Activated CD4-positive, alpha-beta T cell treated with anti-CD3 and anti-CD28 coated beads, Interleukin-2, amount 50 U/mL, for 16 hours (primary cell): ENCODE measurements at regions not wholly inside any gene's neighbourhood (a gene's known extent, or its start where the extent isn't known, plus 50 kb on each side); places are given as distances from the start of the nearest gene placed in this dataset.
"Not testable (repeated sequence)": the region's sequence is repeated elsewhere in the genome, so short reads cannot be mapped to it uniquely, and the experiment has no call there.

ENCODE experiments used
- DNase-seq: peaks from one replicate; pipeline ENCODE4 v3.0.0-alpha.2; 2020

- DNase-seq: no peak
Measured at GRCh38 chr12:88925454-88925853, 345.2 kb upstream of the KITLG start.

DNA sequence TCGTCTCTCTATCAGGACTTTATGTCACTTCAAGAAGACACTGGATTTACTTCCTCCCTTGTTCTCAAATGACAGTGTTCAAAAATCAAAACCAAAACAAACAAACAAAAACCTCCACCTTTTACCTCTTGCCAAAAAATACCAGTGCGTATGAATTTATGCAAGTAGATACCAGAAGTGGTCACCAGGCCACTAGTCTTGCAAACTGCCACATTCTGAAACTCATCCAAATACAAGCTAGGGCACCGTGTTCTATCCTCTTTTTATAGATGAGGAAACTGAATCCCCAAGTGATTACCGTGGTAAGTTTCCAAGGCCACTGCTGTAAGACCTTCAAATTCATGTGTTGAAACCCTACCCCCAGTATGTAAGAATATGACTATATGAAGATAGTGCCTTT, 343.9 kb upstream of the KITLG start:
- DNase-seq: no peak

DNA sequence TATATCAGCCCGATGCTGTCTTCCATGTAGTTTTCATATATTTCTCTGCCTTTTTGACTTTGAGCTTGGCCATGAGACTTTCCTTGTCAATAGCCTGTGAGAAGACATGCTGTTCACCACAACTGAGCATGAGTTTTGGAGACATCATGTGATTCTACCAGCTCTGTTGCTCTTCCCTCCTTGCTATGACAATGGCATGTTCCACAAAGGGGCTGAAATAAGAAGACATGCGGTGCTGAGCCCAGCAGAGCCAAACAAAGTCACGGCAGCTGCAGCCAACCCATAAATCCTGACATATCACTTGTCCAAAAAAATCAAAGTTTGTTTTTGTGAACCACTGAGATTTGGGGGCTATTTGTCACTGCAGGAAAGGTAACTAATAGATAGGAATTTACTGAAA, 343.4 kb upstream of the KITLG start:
- no peak for DNase-seq

DNA sequence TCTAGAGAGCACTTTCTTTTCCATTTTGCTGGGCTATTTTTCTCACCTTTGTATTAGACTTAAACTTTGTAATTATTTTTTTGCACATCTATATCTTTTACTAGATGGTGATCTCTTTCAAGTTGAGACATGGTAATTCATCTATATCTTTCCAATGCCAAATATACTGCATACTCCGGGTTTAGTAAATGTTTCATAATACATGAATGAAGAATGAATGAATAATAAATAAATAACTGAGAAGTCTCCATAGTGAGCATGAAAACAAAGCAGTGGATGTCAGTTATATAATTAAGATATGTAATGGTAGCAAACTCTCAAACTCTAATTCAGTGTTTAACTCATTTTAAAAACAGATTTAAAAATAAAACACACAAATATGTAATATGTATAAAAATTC, 342.5 kb upstream of the KITLG start:
- DNase-seq: no peak

DNA sequence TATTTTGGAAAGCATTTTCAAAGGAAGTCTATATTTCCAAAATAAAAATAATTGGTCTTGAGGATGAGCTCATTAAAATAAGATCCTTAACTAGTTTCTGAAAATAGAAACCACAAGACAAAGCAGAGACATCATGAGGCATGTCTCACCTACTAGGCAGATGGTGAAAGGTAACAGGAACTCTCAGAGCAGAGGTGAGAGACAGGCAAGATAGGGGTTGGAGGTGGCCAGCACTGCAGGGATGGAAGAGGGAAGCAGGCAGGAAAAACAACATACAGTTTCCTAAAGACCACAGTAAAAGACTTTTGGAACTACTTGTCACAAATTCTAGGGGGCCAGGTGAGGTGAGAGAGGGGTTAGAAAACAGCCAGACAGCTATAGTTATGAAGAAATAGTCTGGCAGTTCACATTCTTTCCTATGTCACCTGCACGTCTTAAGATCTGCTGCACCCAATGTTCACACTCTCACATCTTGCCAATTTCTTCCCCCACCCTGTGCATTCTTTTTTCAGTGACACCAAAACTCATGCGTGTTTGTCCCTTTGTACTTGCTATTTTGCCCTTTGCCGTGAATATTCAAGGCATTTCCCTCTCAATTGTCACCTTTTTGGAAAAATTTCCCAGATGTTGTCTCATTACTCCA, 341.7 kb upstream of the KITLG start:
- DNase-seq: no peak

DNA sequence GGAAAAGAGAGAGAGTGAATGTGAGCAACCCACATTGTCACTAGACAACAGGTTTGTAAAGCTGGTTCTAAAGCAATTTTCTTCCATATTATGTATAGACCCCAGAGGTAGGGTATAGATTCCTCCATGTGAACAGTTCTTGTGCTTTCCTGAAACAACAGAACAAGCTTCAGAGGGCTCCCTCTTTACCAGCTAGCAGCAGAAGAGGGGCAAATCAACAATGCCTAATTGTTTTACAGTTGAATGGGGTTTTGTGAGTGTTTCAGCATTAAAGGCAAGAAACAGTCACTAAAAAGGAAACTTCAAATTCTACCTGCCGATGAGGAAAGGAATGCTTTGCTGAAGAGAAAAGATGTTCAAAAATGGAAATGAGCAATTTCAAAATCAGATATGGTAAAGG, 341.2 kb upstream of the KITLG start:
- DNase-seq: no peak

DNA sequence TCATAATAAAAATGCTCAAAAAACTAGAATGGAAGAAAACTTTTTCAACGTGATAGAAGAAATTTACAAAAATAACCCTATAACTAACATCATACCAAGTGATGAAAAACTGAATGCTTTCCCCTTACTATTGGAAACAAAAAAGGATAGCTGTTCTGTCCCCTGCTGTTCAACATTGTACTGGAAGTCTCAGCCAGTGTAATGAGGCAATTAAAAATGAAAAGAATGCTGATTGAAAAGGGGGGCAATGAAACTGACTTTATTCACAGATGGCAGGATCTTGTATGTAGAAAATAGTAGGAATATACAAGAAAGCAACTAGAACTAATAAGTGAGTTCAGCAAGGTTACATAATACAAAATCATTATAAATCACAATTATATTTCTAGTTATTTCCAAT, 337.9 kb upstream of the KITLG start:
- no peak for DNase-seq

- DNase-seq: no peak
Measured at GRCh38 chr12:88914967-88915366, 334.7 kb upstream of the KITLG start.

DNA sequence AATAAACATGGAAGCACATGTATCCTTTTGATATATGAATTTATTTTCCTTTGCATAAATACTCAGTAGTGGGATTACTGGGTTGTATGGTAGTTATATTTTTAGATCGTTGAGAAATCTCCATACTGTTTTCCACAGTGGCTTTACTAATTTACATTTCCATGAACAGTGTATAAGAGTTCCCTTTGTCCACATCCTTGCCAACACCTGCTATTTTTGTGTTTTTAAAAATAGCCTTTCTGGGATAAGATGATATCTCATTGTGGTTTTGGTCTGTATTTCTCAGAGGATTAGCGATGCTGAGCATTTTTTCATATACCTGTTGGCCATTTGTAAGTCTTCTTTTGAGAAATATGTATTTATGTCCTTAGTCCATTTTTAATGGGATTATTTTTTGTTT, 329.2 kb upstream of the KITLG start:
- DNase-seq: no peak

DNA sequence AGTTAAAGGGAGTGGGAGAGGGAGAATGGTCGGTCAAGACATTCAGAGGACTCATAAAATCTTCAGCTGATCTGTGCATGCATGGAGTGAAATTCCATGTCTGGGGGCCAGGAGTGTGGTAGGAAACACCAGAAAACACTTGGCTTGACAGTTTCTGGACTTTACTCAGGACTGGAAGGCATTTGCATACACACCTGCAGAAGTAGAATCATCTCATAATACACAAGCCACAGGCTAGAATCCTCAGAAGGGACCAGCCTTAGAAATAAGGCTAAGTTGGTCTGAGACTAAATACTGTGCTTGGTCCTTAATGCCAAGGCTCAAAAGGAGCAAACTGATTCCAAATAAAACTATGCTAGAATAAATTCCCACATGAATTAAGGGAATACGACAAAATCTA, 328.1 kb upstream of the KITLG start:
- DNase-seq: no peak

DNA sequence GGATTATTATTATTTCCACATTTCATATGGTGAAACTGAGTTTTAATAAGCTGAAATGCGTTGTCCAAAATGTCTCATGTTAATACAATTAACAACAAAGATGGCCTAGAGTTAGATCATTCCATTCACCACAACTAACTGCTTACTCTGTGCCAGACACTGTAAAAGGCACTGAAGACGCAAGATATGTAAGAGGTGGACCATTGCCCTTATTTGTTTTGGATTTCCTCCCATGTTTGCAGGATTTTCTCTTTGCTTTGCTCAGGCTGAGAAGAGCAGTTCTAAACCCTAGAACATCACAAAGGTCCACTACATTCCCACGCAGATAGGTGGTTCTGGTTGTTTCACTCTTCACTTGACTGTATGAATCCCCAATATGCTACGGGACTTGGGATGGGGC, 324.4 kb upstream of the KITLG start:
- no peak for DNase-seq

DNA sequence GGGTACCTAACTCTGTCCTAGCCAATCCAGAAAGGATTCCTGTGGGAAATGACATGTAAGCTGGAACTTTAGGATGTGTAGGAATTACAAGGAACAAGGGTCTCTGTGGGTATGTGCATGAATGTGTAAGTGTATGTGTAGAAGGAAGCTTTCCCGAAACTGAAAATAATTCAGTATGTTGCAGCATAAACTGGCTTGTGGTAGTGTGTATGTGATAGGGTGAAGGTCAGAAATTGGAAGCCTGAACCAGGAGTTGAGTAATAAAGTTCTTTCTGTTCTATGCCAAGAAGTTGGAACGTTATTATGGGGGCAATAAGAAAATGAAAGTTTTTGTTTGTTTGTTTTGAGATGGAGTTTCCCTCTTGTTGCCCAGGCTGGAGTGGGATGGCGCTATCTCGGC, 323.1 kb upstream of the KITLG start:
- no peak for DNase-seq

- no peak for DNase-seq
Measured at GRCh38 chr12:88897723-88898122, 317.5 kb upstream of the KITLG start.

- no peak for DNase-seq
Measured at GRCh38 chr12:88896958-88897357, 316.7 kb upstream of the KITLG start.

- no peak for DNase-seq
Measured at GRCh38 chr12:88895634-88896033, 315.4 kb upstream of the KITLG start.

- no peak for DNase-seq
Measured at GRCh38 chr12:88893801-88894200, 313.5 kb upstream of the KITLG start.

GRCh38 chr12:88891434-88891833, 311.2 kb upstream of the KITLG start:
- not testable (repeated sequence) for DNase-seq

GRCh38 chr12:88889326-88890110, 309.2 kb upstream of the KITLG start:
- DNase-seq: no peak

DNA sequence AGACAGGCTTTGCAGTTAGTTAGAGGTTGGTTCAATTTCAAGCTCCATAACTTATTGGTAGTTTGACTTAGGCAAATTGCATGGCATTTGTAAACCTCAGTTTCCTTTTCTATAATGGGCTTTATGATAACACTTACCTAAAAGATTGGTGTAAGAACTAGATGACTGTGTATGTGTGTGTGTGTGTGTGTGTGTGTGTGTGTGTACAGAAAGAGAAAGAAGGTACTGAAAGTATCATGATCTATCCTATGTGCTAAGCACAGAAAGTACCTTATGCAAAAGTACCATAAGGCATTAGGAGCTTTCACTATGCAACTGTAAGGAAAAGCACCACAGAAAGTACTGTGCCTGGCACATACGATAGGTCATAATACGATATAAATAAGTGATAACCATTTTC, 304.3 kb upstream of the KITLG start:
- no peak for DNase-seq

DNA sequence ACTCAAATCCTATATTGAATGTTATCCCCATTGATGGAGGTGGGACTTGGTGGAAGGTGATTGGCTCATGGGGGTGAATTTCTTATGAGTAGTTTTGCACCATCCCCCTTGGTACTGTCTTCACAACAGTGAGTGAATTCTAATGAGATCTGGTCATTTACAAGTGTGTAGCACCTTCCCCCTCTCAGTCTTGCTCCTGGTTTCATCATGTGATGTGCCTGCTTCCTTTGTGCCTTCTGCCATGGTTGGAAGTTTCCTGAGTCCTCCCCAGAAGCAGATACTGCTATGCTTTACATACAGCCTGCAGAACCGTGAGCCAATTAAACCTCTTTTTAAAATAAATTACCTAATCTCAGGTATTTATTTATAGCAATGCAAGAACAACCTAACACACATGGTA, 302.4 kb upstream of the KITLG start:
- no peak for DNase-seq

DNA sequence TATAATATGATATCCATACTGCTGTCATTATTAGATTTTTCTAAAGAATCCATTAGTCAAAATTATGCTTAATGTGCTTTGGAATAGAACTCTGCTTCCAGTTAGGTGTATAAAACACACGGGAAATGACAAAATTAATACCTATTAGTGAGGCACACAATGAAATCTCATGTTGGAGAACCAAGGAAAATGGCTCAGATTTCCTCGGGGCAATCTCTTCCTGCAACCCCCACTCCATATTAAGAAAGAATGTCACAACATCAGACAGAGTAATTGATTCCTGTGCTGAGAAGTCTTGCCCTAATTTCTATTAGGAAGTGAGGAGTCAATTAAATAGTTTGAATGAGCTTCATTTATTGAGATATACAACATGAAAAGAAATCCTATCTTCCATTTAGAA, 299.8 kb upstream of the KITLG start:
- no peak for DNase-seq

GRCh38 chr12:88878295-88878694, 298.0 kb upstream of the KITLG start:
- DNase-seq: no peak

DNA sequence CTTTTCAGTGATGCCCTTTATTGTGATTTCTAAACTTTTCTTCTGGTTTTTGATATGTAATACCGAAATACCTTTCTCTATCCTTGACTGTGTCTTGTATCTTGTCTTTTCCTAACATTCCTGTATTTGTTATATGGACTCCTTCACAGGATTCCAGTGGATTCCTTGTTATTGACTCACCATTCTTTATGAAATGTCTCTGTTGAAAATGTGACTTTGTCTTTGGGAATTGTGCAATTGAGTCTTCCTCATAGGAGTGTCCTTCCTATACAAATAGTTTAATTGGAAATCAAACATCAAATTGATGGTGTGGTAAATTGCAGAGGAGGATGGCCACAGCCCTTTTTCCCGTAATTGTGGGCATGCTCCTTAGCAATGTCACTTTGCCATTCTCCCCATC, 296.6 kb upstream of the KITLG start:
- no peak for DNase-seq

GRCh38 chr12:88870000-88870737, 289.9 kb upstream of the KITLG start:
- DNase-seq: no peak
